Activated CD8-positive, alpha-beta T cell treated with anti-CD3 and anti-CD28 coated beads for 36 hours (primary cell): ENCODE measurements at regions not wholly inside any gene's neighbourhood (a gene's known extent, or its start where the extent isn't known, plus 50 kb on each side); places are given as distances from the start of the nearest gene placed in this dataset.

Source experiments
- ATAC-seq: fragments of 200-7000 bp; cut with Tn5 transposase; one replicate; pipeline ENCODE4 v1.10.0; 2021; ENCODE audit warnings: mild to moderate bottlenecking, moderate library complexity
- CTCF ChIA-PET: fragments of 350-600 bp; sonication (Branson Sonifier 250); formaldehyde crosslinking; loops from one replicate; lab custom pipeline; 2021; ENCODE audit warnings: antibody characterized with exemption; lab: Charles Lee
- POLR2A ChIA-PET: fragments of 350-600 bp; sonication (Branson Sonifier 250); formaldehyde crosslinking; loops from one replicate; lab custom pipeline; 2021; ENCODE audit warnings: antibody characterized with exemption; lab: Charles Lee
- DNase-seq: peaks from one replicate; pipeline ENCODE4 v3.0.0-alpha.2; 2020
- H3K27ac Mint-ChIP-seq: one replicate; pipeline ENCODE4 v1.8.0; 2021; ENCODE audit warnings: mild to moderate bottlenecking, mixed read lengths
- H3K27me3 Mint-ChIP-seq: one replicate; pipeline ENCODE4 v1.8.0; 2021; ENCODE audit warnings: mixed read lengths
- H3K36me3 Mint-ChIP-seq: one replicate; pipeline ENCODE4 v1.8.0; 2021; ENCODE audit warnings: low read depth, mixed read lengths
- H3K4me1 Mint-ChIP-seq: one replicate; pipeline ENCODE4 v1.8.0; 2021; ENCODE audit warnings: low read depth, mixed read lengths
- H3K4me3 Mint-ChIP-seq: one replicate; pipeline ENCODE4 v1.8.0; 2021; ENCODE audit warnings: mild to moderate bottlenecking, moderate library complexity, mixed read lengths
- H3K9me3 Mint-ChIP-seq: one replicate; pipeline ENCODE4 v1.8.0; 2021; ENCODE audit warnings: mixed read lengths
- intact Hi-C: fragments of 100-400 bp; cut with micrococcal nuclease; formaldehyde crosslinking; loops from one replicate; pipeline ENCODE4 v1.10.0; 2022
- TF ChIP-seq, protein P1 (sequence below): fragments of 200-600 bp; IDR thresholded peaks from one replicate; pipeline ENCODE4 v1.8.0; 2022; ENCODE audit warnings: antibody characterized with exemption, mild to moderate bottlenecking

DNA sequence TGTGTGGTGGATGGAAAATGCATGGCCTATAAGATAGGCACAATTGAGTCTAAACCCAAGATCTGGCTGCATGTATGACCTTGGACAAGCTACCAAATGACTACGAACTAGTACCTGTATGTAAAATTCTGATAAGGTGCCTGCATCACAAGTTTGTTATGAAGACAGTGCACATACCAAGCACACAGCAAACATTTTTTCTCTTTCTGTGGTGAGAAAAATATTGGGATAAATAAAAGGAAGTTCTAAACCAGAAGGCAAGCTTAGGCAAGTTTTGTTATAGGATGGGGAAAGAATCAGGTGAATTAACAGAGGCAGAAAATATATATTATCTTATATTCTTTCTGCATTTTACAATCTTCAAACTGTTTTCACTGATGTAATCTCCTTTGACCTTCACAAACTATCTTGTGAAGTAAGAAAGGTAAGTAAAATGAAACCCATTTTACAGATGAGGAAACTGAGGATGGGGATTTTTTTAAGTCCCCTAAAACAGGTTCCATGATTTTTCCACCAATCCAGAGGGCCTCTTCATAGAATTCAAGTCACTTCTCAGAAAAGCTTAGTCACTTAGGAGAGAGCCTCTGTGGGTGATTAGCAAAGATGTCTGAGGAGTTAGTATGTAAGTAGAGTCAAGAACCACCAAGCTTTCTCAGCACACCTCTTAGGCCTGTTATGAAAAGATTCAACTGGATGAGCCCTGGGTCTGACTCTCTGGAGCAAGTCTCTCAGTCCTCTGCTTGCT, 132.0 kb upstream of the RAP1B start:
- intact Hi-C loops: no loop called here
- Mint-ChIP-seq H3K36me3 (peaks cover 7% of the 10 kb centered on the region), H3K4me3 (no peak overlapping the region), H3K4me1 (peaks cover 34% of the 10 kb centered on the region), H3K9me3 (peaks cover 7% of the 10 kb centered on the region), H3K27me3 (no peaks in the 10 kb centered on the region), H3K27ac (no peak overlapping the region)
- no peak for DNase-seq
- no peak for ATAC-seq
- TF ChIP-seq, protein P1, sequence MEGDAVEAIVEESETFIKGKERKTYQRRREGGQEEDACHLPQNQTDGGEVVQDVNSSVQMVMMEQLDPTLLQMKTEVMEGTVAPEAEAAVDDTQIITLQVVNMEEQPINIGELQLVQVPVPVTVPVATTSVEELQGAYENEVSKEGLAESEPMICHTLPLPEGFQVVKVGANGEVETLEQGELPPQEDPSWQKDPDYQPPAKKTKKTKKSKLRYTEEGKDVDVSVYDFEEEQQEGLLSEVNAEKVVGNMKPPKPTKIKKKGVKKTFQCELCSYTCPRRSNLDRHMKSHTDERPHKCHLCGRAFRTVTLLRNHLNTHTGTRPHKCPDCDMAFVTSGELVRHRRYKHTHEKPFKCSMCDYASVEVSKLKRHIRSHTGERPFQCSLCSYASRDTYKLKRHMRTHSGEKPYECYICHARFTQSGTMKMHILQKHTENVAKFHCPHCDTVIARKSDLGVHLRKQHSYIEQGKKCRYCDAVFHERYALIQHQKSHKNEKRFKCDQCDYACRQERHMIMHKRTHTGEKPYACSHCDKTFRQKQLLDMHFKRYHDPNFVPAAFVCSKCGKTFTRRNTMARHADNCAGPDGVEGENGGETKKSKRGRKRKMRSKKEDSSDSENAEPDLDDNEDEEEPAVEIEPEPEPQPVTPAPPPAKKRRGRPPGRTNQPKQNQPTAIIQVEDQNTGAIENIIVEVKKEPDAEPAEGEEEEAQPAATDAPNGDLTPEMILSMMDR: no peak
- CTCF ChIA-PET: no interaction called here
- POLR2A ChIA-PET: interaction anchor here (1.4 to 1.6 kb wide), 2 partner anchors 24 to 27 kb away, joined by 4 to 5 read pairs; no protein-coding TSS in a partner anchor

DNA sequence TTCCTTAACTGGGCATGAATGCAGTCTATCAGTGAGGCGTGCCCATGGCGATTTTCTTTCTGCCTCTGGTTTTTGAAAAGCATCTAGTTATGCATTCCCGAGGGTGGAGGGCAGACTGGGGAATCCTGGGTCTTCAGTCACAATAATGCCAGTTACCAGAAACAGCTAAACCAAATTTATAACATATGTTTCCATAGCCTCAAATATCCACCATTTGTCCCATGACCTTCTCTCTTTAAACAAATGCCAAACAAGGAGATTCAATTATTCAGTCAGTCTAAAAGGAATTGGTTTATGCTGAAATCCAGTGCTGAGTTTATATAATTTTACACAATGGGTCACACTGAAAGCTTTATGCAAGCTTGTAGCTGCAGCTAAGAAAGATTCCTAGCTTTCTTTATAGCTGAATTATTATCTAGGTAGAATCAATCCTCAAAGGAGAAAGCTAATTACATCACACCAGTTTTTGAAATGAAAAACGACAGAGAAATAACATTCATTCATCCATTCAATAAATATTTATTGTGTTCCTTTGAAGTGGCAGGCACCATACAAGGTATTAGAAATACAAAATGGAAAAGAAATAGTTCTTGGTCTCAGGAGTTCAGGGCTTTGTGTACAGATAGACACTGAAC, 131.3 kb upstream of the RAP1B start:
- DNase-seq (no peak), ATAC-seq (no peak)
- CTCF ChIA-PET: no interaction called here
- TF ChIP-seq, protein P1: no peak
- Mint-ChIP-seq H3K36me3 (peaks cover 7% of the 10 kb centered on the region), H3K4me3 (no peak overlapping the region), H3K27me3 (no peaks in the 10 kb centered on the region), H3K27ac (no peak overlapping the region), H3K9me3 (peaks cover 7% of the 10 kb centered on the region), H3K4me1 (peaks cover 38% of the 10 kb centered on the region)
- POLR2A ChIA-PET: interaction anchor here (1.4 to 1.6 kb wide), 2 partner anchors 24 to 28 kb away, joined by 4 to 5 read pairs; no protein-coding TSS in a partner anchor
- intact Hi-C loops: no loop called here

DNA sequence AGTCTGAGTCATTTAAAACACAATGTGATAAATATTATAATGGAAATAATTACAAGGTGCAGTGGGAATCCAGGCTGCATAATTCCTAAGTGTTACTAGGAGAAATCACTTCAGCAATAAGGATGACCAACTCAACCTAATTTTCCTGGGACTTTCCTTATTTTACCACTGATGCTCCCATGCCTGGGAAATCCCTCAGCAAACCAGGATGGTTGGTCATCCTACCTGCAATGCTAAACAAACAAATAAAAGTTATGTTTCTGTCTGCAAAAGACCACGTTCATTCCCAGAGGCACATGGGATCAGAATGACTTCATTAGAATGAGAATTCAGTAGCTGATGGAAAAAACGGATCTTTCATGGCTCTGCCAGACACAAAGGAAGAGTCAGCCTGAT, 130.8 kb upstream of the RAP1B start:
- POLR2A ChIA-PET: interaction anchor here (1.4 to 1.6 kb wide), 2 partner anchors 23 to 28 kb away, joined by 4 to 5 read pairs; no protein-coding TSS in a partner anchor
- Mint-ChIP-seq H3K36me3 (peaks cover 9% of the 10 kb centered on the region), H3K4me3 (no peak overlapping the region), H3K27me3 (no peaks in the 10 kb centered on the region), H3K4me1 (peaks cover 38% of the 10 kb centered on the region), H3K27ac (no peak overlapping the region), H3K9me3 (peaks cover 7% of the 10 kb centered on the region)
- TF ChIP-seq, protein P1: no peak
- ATAC-seq: no peak
- intact Hi-C loops: loop anchor here (5.0 kb wide), 2 partner anchors 118 to 207 kb away; partner anchors contain the start of gene NUP107
- no peak for DNase-seq
- CTCF ChIA-PET: no interaction called here

DNA sequence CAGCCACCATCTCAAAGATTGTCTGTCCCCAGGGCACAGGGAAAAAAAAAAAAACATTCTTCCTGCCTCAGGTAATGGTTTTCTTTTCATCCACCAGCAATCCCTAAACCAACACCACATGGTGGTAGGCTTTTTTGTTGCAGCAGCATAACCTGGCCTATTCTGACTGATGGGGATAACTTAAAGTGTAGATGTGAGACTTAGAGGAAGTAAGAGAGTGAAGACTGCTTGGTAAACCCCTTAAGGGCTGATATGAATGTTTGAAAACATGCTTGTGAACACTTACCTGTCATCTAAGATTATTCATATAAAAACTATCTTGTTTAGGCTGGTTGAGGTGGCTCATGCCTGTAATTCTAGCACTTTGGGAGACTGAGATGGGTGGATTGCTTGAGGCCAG, 130.2 kb upstream of the RAP1B start:
- ATAC-seq: peak; percentile 31
- peaks cover 38% of the 10 kb centered on the region for H3K4me1 Mint-ChIP-seq
- DNase-seq: peak; percentile 23
- no peaks in the 10 kb centered on the region for H3K27me3 Mint-ChIP-seq
- POLR2A ChIA-PET: interaction anchor here (0.9 to 1.5 kb wide), 2 partner anchors 17 to 98 kb away, joined by 3 to 4 read pairs; no protein-coding TSS in a partner anchor
- H3K9me3 Mint-ChIP-seq: peaks cover 7% of the 10 kb centered on the region
- no peak overlapping the region for H3K4me3 Mint-ChIP-seq
- intact Hi-C loops: loop anchor here (5.0 kb wide), 2 partner anchors 118 to 207 kb away; partner anchors contain the start of gene NUP107
- peak overlapping the region; percentile 88 for H3K27ac Mint-ChIP-seq
- peaks cover 9% of the 10 kb centered on the region for H3K36me3 Mint-ChIP-seq
- CTCF ChIA-PET: no interaction called here
- TF ChIP-seq, protein P1: no peak
